Retinal pigment epithelial cell (primary cell): ENCODE measurements at regions not wholly inside any gene's neighbourhood (a gene's known extent, or its start where the extent isn't known, plus 50 kb on each side); places are given as distances from the start of the nearest gene placed in this dataset.

Experiments
- DNase-seq: peaks from one replicate; pipeline ENCODE4 v3.0.0-alpha.2; 2010; ENCODE audit warnings: low read depth
- H3K4me3 ChIP-seq: 2 replicates; pipeline ENCODE4 v1.5.1; 2011; ENCODE audit warnings: mild to moderate bottlenecking, low read length, control low read depth, moderate library complexity
- TF ChIP-seq, protein P1 (sequence below): conservative IDR thresholded peaks from 2 replicates; pipeline ENCODE4 v1.5.1; 2011; ENCODE audit warnings: low read depth, low read length, control low read depth, inconsistent platforms

- no peak for DNase-seq
- TF ChIP-seq, protein P1, sequence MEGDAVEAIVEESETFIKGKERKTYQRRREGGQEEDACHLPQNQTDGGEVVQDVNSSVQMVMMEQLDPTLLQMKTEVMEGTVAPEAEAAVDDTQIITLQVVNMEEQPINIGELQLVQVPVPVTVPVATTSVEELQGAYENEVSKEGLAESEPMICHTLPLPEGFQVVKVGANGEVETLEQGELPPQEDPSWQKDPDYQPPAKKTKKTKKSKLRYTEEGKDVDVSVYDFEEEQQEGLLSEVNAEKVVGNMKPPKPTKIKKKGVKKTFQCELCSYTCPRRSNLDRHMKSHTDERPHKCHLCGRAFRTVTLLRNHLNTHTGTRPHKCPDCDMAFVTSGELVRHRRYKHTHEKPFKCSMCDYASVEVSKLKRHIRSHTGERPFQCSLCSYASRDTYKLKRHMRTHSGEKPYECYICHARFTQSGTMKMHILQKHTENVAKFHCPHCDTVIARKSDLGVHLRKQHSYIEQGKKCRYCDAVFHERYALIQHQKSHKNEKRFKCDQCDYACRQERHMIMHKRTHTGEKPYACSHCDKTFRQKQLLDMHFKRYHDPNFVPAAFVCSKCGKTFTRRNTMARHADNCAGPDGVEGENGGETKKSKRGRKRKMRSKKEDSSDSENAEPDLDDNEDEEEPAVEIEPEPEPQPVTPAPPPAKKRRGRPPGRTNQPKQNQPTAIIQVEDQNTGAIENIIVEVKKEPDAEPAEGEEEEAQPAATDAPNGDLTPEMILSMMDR = no peak
- H3K4me3 ChIP-seq = no peak overlapping the region
Observed at GRCh38 chr7:156255635-156256034, 384.9 kb upstream of the RNF32 start.

DNA sequence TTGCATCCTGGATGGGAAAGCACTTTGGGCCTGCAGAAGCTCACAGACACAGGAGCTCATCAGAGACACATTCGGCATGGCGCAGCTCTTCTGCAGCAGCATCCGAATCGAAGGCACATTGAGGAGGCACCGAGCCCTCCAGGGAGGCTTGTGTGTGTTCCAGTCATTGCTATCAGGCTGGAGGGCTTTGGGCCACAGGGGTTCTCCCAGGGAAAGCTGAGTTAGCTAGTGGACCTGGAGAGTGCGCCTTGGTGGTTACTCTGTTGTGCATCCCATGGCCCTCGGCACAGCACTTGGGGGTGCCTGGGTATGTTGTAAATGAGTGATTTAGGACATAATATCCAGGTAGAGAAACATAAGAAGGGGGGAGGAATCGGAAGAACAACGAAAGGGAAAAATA, 388.7 kb upstream of the RNF32 start:
- no peak for DNase-seq
- H3K4me3 ChIP-seq = no peak overlapping the region
- TF ChIP-seq, protein P1 = no peak

- no peak overlapping the region for H3K4me3 ChIP-seq
- DNase-seq = no peak
- TF ChIP-seq, protein P1 = no peak
Observed at GRCh38 chr7:156240532-156240931, 400.0 kb upstream of the RNF32 start.

- no peak for DNase-seq
- H3K4me3 ChIP-seq = no peak overlapping the region
- TF ChIP-seq, protein P1 = no peak
Observed at GRCh38 chr7:156238366-156239133, 402.0 kb upstream of the RNF32 start.

DNA sequence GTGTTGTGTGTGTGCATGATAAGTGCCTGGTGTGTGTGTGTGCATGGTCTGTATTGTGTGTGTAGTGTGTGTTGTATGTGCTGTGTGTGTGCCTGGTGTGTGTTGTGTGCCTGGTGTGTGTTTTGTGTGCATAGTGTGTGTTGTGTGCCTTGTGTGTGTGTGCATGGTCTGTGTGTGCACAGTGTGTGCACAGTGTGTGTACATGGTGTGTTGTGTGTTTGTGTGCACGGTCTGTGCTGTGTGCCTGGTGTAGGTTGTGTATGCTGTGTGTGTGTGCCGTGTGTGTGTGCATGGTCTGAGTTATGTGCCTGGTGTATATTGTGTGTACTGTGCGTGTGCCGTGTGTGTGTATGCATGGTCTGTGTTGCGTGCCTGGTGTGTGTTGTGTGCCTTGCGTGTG, 403.0 kb upstream of the RNF32 start:
- H3K4me3 ChIP-seq = no peak overlapping the region
- TF ChIP-seq, protein P1 = no peak
- no peak for DNase-seq

GRCh38 chr7:156236936-156237599, 403.5 kb upstream of the RNF32 start:
- H3K4me3 ChIP-seq = no peak overlapping the region
- TF ChIP-seq, protein P1 = no peak
- DNase-seq = no peak

GRCh38 chr7:156236181-156236889, 404.2 kb upstream of the RNF32 start:
- TF ChIP-seq, protein P1 = no peak
- H3K4me3 ChIP-seq = no peak overlapping the region
- DNase-seq = no peak
